HepG2 (cell line): ENCODE measurements at regions not wholly inside any gene's neighbourhood (a gene's known extent, or its start where the extent isn't known, plus 50 kb on each side); places are given as distances from the start of the nearest gene placed in this dataset.

Source experiments
- ATAC-seq: fragments of 200-7000 bp; cut with Tn5 transposase; 3 replicates; pipeline ENCODE4 v1.9.1; 2020; ENCODE audit warnings: mild to moderate bottlenecking, moderate library complexity
- BruUV-seq: library from RNA; stranded (reverse); fragments of 400-500 nt; replicated peaks from 2 replicates; lab custom pipeline; 2021; lab: Mats Ljungman, UMichigan
- CTCF ChIA-PET: fragments of 300-600 bp; formaldehyde crosslinking; extraction: SDS; loops from one replicate; lab custom pipeline; 2021; ENCODE audit warnings: low total read pairs, inconsistent platforms, low intra/inter-chr PET ratio; lab: Yijun Ruan, JAX
- POLR2A ChIA-PET: fragments of 350-600 bp; sonication (Branson Sonifier 250); formaldehyde crosslinking; loops from one replicate; lab custom pipeline; 2020; ENCODE audit warnings: antibody characterized with exemption, inconsistent platforms; lab: Yijun Ruan, JAX
- DNase-seq: peaks from one replicate; pipeline ENCODE4 v3.0.0-alpha.2; 2015; ENCODE audit warnings: low spot score
- FAIRE-seq: peaks from 3 replicates; lab custom pipeline; 2011; peaks lifted over from hg19 to GRCh38; lab: Jason Lieb, UNC
- H2AFZ ChIP-seq: one replicate; pipeline ENCODE4 v1.6.1; 2011; ENCODE audit warnings: low read length, inconsistent platforms
- H3K27ac ChIP-seq: fragments of 300-600 bp; 3 replicates; pipeline ENCODE4 v1.8.0; 2011; ENCODE audit warnings: mixed run types, mild to moderate bottlenecking, mixed read lengths, low read length, inconsistent platforms; ENCODE audit not compliant: insufficient read depth; ENCODE audit errors: extremely low read length
- H3K27me3 ChIP-seq, 2 experiments: fragments of 200-600 bp in 1 of 2; 2 replicates in 1 of 2; 3 replicates in 1 of 2; pipeline versions ENCODE4 v1.6.0 to v1.8.0; 2011; ENCODE audit warnings: low read length in 2 of 2, mild to moderate bottlenecking in 2 of 2, moderate library complexity in 2 of 2, inconsistent platforms in 1 of 2; ENCODE audit not compliant: insufficient read depth in 2 of 2, control insufficient read depth in 1 of 2
- H3K36me3 ChIP-seq, 2 experiments: fragments of 200-600 bp in 1 of 2; replicated peaks in 1 of 2; 2 replicates in 1 of 2; 3 replicates in 1 of 2; pipeline versions ENCODE4 v1.5.1 to v1.8.0; 2011; ENCODE audit warnings: low read length in 2 of 2, inconsistent platforms in 1 of 2; ENCODE audit not compliant: insufficient read depth in 2 of 2, control insufficient read depth in 1 of 2
- H3K4me1 ChIP-seq: 2 replicates; pipeline ENCODE4 v1.5.1; 2012; ENCODE audit warnings: low read length, inconsistent platforms; ENCODE audit not compliant: insufficient read depth
- H3K4me2 ChIP-seq: 2 replicates; pipeline ENCODE4 v1.6.0; 2011; ENCODE audit warnings: low read depth, low read length, inconsistent platforms
- H3K4me3 ChIP-seq, 3 experiments: fragments of 200-600 bp in 1 of 3; sonication (generic), shearing (Covaris generic) in 1 of 3; replicated peaks in 1 of 3; 2 replicates each; pipeline ENCODE4 v1.5.1; 2011 to 2016; ENCODE audit warnings: low read length in 3 of 3, inconsistent platforms in 2 of 3, low read depth in 2 of 3, mild to moderate bottlenecking in 2 of 3, control low read depth in 1 of 3, mixed read lengths in 1 of 3; ENCODE audit not compliant: insufficient read depth in 1 of 3
- H3K79me2 ChIP-seq: one replicate; pipeline ENCODE4 v1.6.1; 2011; ENCODE audit warnings: low read length, inconsistent platforms; ENCODE audit not compliant: insufficient read depth
- H3K9ac ChIP-seq: 2 replicates; pipeline ENCODE4 v1.6.0; 2011; ENCODE audit warnings: mild to moderate bottlenecking, low read depth, low read length, inconsistent platforms; ENCODE audit not compliant: insufficient read depth
- H3K9me3 ChIP-seq: 2 replicates; pipeline ENCODE4 v1.5.1; 2012; ENCODE audit warnings: mild to moderate bottlenecking, low read length
- H4K20me1 ChIP-seq: 2 replicates; pipeline ENCODE4 v1.6.0; 2011; ENCODE audit warnings: inconsistent platforms, mild to moderate bottlenecking, low read length, moderate library complexity; ENCODE audit not compliant: insufficient read depth
- ELF1 ChIP-seq: sonication (generic); formaldehyde crosslinking; IDR thresholded peaks from 2 replicates; pipeline ENCODE4 v1.4.0; 2020; ENCODE audit warnings: missing genetic modification reagents
- FOXO1 ChIP-seq: sonication (generic); formaldehyde crosslinking; IDR thresholded peaks from 2 replicates; pipeline ENCODE4 v1.4.0; 2020; ENCODE audit warnings: missing genetic modification reagents
- GFI1 ChIP-seq: sonication (generic); formaldehyde crosslinking; IDR thresholded peaks from 2 replicates; pipeline ENCODE4 v1.5.0; 2020; ENCODE audit warnings: missing genetic modification reagents, mild to moderate bottlenecking, borderline replicate concordance
- GZF1 ChIP-seq: sonication (generic); formaldehyde crosslinking; IDR thresholded peaks from 2 replicates; pipeline ENCODE4 v1.5.1; 2020; ENCODE audit warnings: mild to moderate bottlenecking, missing genetic modification reagents
- HNRNPUL1 ChIP-seq: fragments of 200-400 bp; formaldehyde crosslinking; IDR thresholded peaks from 2 replicates; pipeline ENCODE4 v1.6.1; 2017; ENCODE audit warnings: low read depth, mild to moderate bottlenecking, low read length, moderate library complexity
- MIXL1 ChIP-seq: IDR thresholded peaks from 2 replicates; pipeline ENCODE4 v1.6.1; 2016
- RFX3 ChIP-seq: IDR thresholded peaks from 2 replicates; pipeline ENCODE4 v1.6.1; 2016; ENCODE audit warnings: missing biosample characterization, missing genetic modification reagents
- ZBTB42 ChIP-seq: sonication (generic); formaldehyde crosslinking; IDR thresholded peaks from 2 replicates; pipeline ENCODE4 v1.5.0; 2020; ENCODE audit warnings: mild to moderate bottlenecking, missing genetic modification reagents
- ZMYM2 ChIP-seq: sonication (generic); formaldehyde crosslinking; IDR thresholded peaks from 2 replicates; pipeline ENCODE4 v1.8.0; 2022; ENCODE audit warnings: mild to moderate bottlenecking, missing genetic modification reagents
- ZNF766 ChIP-seq: sonication (generic); formaldehyde crosslinking; IDR thresholded peaks from 2 replicates; pipeline ENCODE4 v1.5.0; 2020; ENCODE audit warnings: missing genetic modification reagents, borderline replicate concordance
- WGBS: methylation state at CpG from one replicate; pipeline ENCODE4 v1.1.6; 2017; ENCODE audit warnings: low lambda C conversion rate; 5-methylcytosine and 5-hydroxymethylcytosine counted together
- in situ Hi-C: cut with HindIII; loops from 2 replicates; pipeline ENCODE4 v1.10.0; 2017; ENCODE audit warnings: low pct_unique_long_range_greater_than_20kb; ENCODE audit not compliant: extremely low pct_ligation_motif_present
- intact Hi-C: fragments of 100-400 bp; cut with micrococcal nuclease; formaldehyde crosslinking; loops from one replicate; pipeline ENCODE4 v1.10.0; 2022; ENCODE audit not compliant: unreplicated experiment
- TF ChIP-seq, protein P1 (sequence below): IDR thresholded peaks from 2 replicates; pipeline ENCODE4 v1.6.1; 2016; ENCODE audit warnings: control low read depth
- TF ChIP-seq, protein P2 (sequence below): sonication (generic); formaldehyde crosslinking; IDR thresholded peaks from 2 replicates; pipeline ENCODE4 v1.5.1; 2020; ENCODE audit warnings: mild to moderate bottlenecking, missing genetic modification reagents

DNA sequence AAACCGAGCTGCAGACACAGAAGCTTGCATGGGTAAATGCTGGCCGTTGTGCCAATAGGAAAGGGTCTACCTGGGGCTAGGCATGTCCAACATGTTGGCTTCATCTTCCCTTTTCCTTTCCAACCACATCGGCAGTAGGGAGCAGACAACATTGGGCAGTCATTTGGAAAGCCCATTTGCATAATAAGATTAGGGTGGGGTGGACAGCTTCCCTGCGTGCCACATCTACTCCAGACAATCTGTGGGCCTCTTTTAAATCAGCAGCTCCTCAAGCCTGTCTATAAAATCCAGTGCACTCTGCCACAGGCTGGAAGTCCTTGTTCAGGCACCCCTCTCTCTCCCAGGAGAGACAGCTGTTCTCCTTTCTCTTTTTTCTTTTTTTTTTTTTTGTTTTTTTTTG, 203.6 kb upstream of the KYNU start:
- CTCF ChIA-PET, result no interaction called here
- intact Hi-C loops (no loop called here), in situ Hi-C loops (no loop called here)
- no peak overlapping the region for H3K9ac ChIP-seq
- H3K27ac ChIP-seq, result no peak overlapping the region
- no TSS peak for BruUV-seq
- no peaks in the 10 kb centered on the region for H3K9me3 ChIP-seq
- no peaks in the 10 kb centered on the region for H3K27me3 ChIP-seq
- POLR2A ChIA-PET, result interaction anchor here (0.7 kb wide), 1 partner anchor 278 kb away, joined by 3 read pairs; no protein-coding TSS in a partner anchor
- H3K79me2 ChIP-seq, result no peaks in the 10 kb centered on the region
- FAIRE-seq (no peak), DNase-seq (no peak), ATAC-seq (no peak)
- TF ChIP-seq ZNF766 (no peak), GFI1 (CRISPR knock-in tag) (no peak), RFX3 (no peak), HNRNPUL1 (no peak), ZMYM2 (CRISPR knock-in tag) (no peak), ELF1 (CRISPR knock-in tag) (no peak), ZBTB42 (CRISPR knock-in tag) (no peak), GZF1 (CRISPR knock-in tag) (no peak), FOXO1 (CRISPR knock-in tag) (no peak), MIXL1 (no peak)
- TF ChIP-seq, protein P1, sequence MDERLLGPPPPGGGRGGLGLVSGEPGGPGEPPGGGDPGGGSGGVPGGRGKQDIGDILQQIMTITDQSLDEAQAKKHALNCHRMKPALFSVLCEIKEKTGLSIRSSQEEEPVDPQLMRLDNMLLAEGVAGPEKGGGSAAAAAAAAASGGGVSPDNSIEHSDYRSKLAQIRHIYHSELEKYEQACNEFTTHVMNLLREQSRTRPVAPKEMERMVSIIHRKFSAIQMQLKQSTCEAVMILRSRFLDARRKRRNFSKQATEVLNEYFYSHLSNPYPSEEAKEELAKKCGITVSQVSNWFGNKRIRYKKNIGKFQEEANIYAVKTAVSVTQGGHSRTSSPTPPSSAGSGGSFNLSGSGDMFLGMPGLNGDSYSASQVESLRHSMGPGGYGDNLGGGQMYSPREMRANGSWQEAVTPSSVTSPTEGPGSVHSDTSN, result no peak
- TF ChIP-seq, protein P2, sequence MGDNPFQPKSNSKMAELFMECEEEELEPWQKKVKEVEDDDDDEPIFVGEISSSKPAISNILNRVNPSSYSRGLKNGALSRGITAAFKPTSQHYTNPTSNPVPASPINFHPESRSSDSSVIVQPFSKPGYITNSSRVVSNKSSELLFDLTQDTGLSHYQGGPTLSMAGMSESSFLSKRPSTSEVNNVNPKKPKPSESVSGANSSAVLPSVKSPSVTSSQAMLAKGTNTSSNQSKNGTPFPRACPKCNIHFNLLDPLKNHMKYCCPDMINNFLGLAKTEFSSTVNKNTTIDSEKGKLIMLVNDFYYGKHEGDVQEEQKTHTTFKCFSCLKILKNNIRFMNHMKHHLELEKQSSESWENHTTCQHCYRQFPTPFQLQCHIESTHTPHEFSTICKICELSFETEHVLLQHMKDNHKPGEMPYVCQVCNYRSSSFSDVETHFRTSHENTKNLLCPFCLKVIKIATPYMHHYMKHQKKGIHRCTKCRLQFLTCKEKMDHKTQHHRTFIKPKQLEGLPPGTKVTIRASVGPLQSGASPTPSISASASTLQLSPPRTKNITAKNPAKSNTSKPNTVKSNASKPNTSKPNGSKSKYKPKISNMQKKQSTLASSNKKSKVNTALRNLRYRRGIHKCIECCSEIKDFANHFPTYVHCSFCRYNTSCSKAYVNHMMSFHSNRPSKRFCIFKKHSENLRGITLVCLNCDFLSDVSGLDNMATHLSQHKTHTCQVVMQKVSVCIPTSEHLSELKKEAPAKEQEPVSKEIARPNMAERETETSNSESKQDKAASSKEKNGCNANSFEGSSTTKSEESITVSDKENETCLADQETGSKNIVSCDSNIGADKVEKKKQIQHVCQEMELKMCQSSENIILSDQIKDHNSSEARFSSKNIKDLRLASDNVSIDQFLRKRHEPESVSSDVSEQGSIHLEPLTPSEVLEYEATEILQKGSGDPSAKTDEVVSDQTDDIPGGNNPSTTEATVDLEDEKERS (CRISPR knock-in tag), result no peak
- no peak overlapping the region for H3K4me2 ChIP-seq
- no peaks in the 10 kb centered on the region for H3K36me3 ChIP-seq
- H2AFZ ChIP-seq, result no peak overlapping the region
- H3K4me3 ChIP-seq, result no peak overlapping the region
- no peaks in the 10 kb centered on the region for H4K20me1 ChIP-seq
- 7% methylated on average over 4 of the region's 4 CpGs for WGBS
- H3K4me1 ChIP-seq, result no peaks in the 10 kb centered on the region
